ENCODE measurements at regions not wholly inside any gene's neighbourhood (a gene's known extent, or its start where the extent isn't known, plus 50 kb on each side); places are given as distances from the start of the nearest gene placed in this dataset.

GRCh38 chr12:16920451-16920850, 314.5 kb upstream of the LMO3 start:
- Histone ChIP-seq H3K9ac (ENCODE audit: extremely low read depth, insufficient read length, low read length) (no peak overlapping the region), H4K8ac (replicated peaks; ENCODE audit: insufficient read length, low read depth, low read length) (no peak overlapping the region), H3K79me2 (ENCODE audit: insufficient read depth, low read length) (no peaks in the 10 kb centered on the region), H3K4me1 (ENCODE audit: insufficient read depth, low read length) (no peaks in the 10 kb centered on the region), H2BK120ac (ENCODE audit: low read depth, low read length, poor library complexity, severe bottlenecking) (no peak overlapping the region), H3K27ac (ENCODE audit: insufficient read length, low read depth, low read length) (no peak overlapping the region), H3K14ac (ENCODE audit: insufficient read depth, low read length) (no peak overlapping the region), H4K20me1 (ENCODE audit: control insufficient read depth, insufficient read depth, insufficient read length) (no peaks in the 10 kb centered on the region), H3K4me2 (ENCODE audit: insufficient read depth, insufficient read length, low read length) (no peak overlapping the region), H2BK12ac (ENCODE audit: insufficient read length, low read depth, low read length) (no peak overlapping the region), H2AFZ (ENCODE audit: low read length) (no peak overlapping the region), H3K18ac (ENCODE audit: insufficient read length, low read depth, low read length) (no peak overlapping the region), H2AK5ac (ENCODE audit: insufficient read length, low read length) (no peak overlapping the region), H2BK5ac (ENCODE audit: insufficient read length, low read length) (no peak overlapping the region), H3K23me2 (ENCODE audit: insufficient read length, low read depth, low read length, poor library complexity, severe bottlenecking) (no peaks in the 10 kb centered on the region), H2BK15ac (ENCODE audit: low read depth, low read length) (no peak overlapping the region), H3K9me3 (ENCODE audit: control insufficient read depth, low read depth, low read length) (no peaks in the 10 kb centered on the region), H3T11ph (ENCODE audit: low read length) (no peak overlapping the region), H3K23ac (ENCODE audit: insufficient read length, low read depth, low read length) (no peak overlapping the region), H3K27me3 (ENCODE audit: insufficient read depth, low read length) (no peaks in the 10 kb centered on the region), H2BK20ac (ENCODE audit: low read depth, low read length, poor library complexity, severe bottlenecking) (no peak overlapping the region), H3K4ac (ENCODE audit: low read depth, low read length) (no peak overlapping the region), H3K79me1 (ENCODE audit: insufficient read depth, low read depth, low read length, poor library complexity, severe bottlenecking) (no peaks in the 10 kb centered on the region), H4K91ac (ENCODE audit: insufficient read length, low read depth, low read length) (no peak overlapping the region), H3K56ac (ENCODE audit: insufficient read length, low read depth, low read length) (no peak overlapping the region), H4K5ac (ENCODE audit: insufficient read length, low read depth, low read length) (no peak overlapping the region)
- no peak for TF ChIP-seq CTCF (conservative IDR thresholded peaks at IDR 0.05)
- no CpG with 5 or more reads among the region's 1 CpG for WGBS (ENCODE audit: extremely low coverage, insufficient read length, low lambda C conversion rate)
- peaks cover 2 to 19% (median 5%) of the 10 kb centered on the region in 3 experiments; a peak in 4 of 7 replicates for H3K36me3 Mint-ChIP-seq (ENCODE audit: insufficient read depth in 1 of 3, low read depth in 3 of 3)
- DNase-seq: no peak
- H3K9me3 Mint-ChIP-seq: peaks cover 20 to 29% of the 10 kb centered on the region in 2 experiments
- H3K27me3 Mint-ChIP-seq (ENCODE audit: low read depth): no peaks in the 10 kb centered on the region
- H3K4me3 Mint-ChIP-seq: no peak overlapping the region
- no peaks in the 10 kb centered on the region for H3K4me1 Mint-ChIP-seq
- no peak overlapping the region for H3K27ac Mint-ChIP-seq
